ENCODE measurements at regions not wholly inside any gene's neighbourhood (a gene's known extent, or its start where the extent isn't known, plus 50 kb on each side); places are given as distances from the start of the nearest gene placed in this dataset.
"Not testable (repeated sequence)": the region's sequence is repeated elsewhere in the genome, so short reads cannot be mapped to it uniquely, and the experiment has no call there.

GRCh38 chr6:121951123-121951522 is 448.3 kb upstream of the HSF2 start:
- H3K9me3 Mint-ChIP-seq: peaks cover 0 to 13% (median 1%) of the 10 kb centered on the region in 7 donors
- no peaks in the 10 kb centered on the region for H3K36me3 Mint-ChIP-seq
- H3K27ac Mint-ChIP-seq: no peak overlapping the region

DNA sequence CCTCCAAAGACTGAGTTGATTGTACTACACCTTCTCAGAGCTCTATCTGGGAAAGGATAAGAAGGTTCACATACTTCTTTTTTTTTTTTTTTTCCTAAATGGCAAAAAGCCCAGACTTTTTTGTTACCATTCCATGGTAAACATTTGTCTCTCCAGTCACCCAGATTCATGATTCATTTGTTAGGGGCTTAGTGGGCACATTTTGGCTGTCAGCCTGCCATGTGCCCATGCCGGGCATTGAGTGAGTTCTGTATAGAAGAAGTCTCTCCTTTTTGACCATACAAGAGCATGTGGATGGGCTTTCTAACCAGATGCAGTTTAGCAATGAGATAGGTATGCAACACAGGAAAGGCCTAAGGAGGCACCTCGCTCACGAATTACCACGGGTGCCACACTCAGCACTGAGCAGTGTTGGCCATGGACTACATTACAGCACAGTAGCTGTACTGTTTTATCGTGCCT is 447.5 kb upstream of the HSF2 start:
- H3K27ac Mint-ChIP-seq: no peak overlapping the region
- H3K4me1 Mint-ChIP-seq: no peaks in the 10 kb centered on the region
- ATAC-seq (ENCODE audit: low read depth in 2 of 2): no peak
- H3K27me3 ChIP-seq (ENCODE audit: control insufficient read depth, insufficient read depth, low read length): no peaks in the 10 kb centered on the region
- H3K36me3 Mint-ChIP-seq: no peaks in the 10 kb centered on the region
- no peaks in the 10 kb centered on the region for H3K27me3 Mint-ChIP-seq
- no peak overlapping the region for H3K27ac ChIP-seq (ENCODE audit: insufficient read depth, low read length, poor library complexity, severe bottlenecking)
- no peak overlapping the region for H3K4me3 ChIP-seq (ENCODE audit: low read depth, low read length)
- no peaks in the 10 kb centered on the region for H3K9me3 ChIP-seq (ENCODE audit: control insufficient read depth in 2 of 2, low read length in 2 of 2)
- no peaks in the 10 kb centered on the region for H3K4me1 ChIP-seq (ENCODE audit: control insufficient read depth, insufficient read depth, low read length, poor library complexity, severe bottlenecking)
- peaks cover 0 to 13% (median 1%) of the 10 kb centered on the region in 7 donors for H3K9me3 Mint-ChIP-seq
- no peak overlapping the region for H3K4me3 Mint-ChIP-seq
- no peaks in the 10 kb centered on the region for H3K36me3 ChIP-seq (ENCODE audit: control insufficient read depth, insufficient read depth, low read length)
- DNase-seq: no peak

More at GRCh38 chr6:121951123-121951522, 448.3 kb upstream of the HSF2 start:
- Histone ChIP-seq H3K9me3 (ENCODE audit: control insufficient read depth in 2 of 2, low read length in 2 of 2) (no peaks in the 10 kb centered on the region), H3K4me1 (ENCODE audit: control insufficient read depth, insufficient read depth, low read length, poor library complexity, severe bottlenecking) (no peaks in the 10 kb centered on the region), H3K4me3 (ENCODE audit: low read depth, low read length) (no peak overlapping the region), H3K27ac (ENCODE audit: insufficient read depth, low read length, poor library complexity, severe bottlenecking) (no peak overlapping the region), H3K27me3 (ENCODE audit: control insufficient read depth, insufficient read depth, low read length) (no peaks in the 10 kb centered on the region), H3K36me3 (ENCODE audit: control insufficient read depth, insufficient read depth, low read length) (no peaks in the 10 kb centered on the region)
- no peaks in the 10 kb centered on the region for H3K27me3 Mint-ChIP-seq
- DNase-seq (no peak), ATAC-seq (ENCODE audit: low read depth in 2 of 2) (no peak)
- H3K4me1 Mint-ChIP-seq: no peaks in the 10 kb centered on the region
- H3K4me3 Mint-ChIP-seq: no peak overlapping the region

- H3K27me3 Mint-ChIP-seq; H3K27ac Mint-ChIP-seq; ATAC-seq (ENCODE audit: low read depth in 2 of 2); H3K36me3 Mint-ChIP-seq; H3K27me3 ChIP-seq (ENCODE audit: control insufficient read depth, insufficient read depth, low read length); H3K36me3 ChIP-seq (ENCODE audit: control insufficient read depth, insufficient read depth, low read length); H3K4me1 Mint-ChIP-seq; H3K27ac ChIP-seq (ENCODE audit: insufficient read depth, low read length, poor library complexity, severe bottlenecking); H3K4me3 ChIP-seq (ENCODE audit: low read depth, low read length); H3K9me3 Mint-ChIP-seq; H3K4me1 ChIP-seq (ENCODE audit: control insufficient read depth, insufficient read depth, low read length, poor library complexity, severe bottlenecking); H3K4me3 Mint-ChIP-seq; H3K9me3 ChIP-seq (ENCODE audit: control insufficient read depth in 2 of 2, low read length in 2 of 2); DNase-seq: not testable (repeated sequence)
Observed at GRCh38 chr6:121955401-121955800, 444.1 kb upstream of the HSF2 start.

GRCh38 chr6:121956782-121957181 is 442.7 kb upstream of the HSF2 start:
- Mint-ChIP-seq H3K9me3 (peaks cover 0 to 6% (median 2%) of the 10 kb centered on the region in 7 donors), H3K36me3 (no peaks in the 10 kb centered on the region), H3K27ac (no peak overlapping the region), H3K4me1 (no peaks in the 10 kb centered on the region), H3K4me3 (no peak overlapping the region), H3K27me3 (no peaks in the 10 kb centered on the region)
- DNase-seq (no peak), ATAC-seq (ENCODE audit: low read depth in 2 of 2) (no peak)
- H3K9me3 ChIP-seq (ENCODE audit: control insufficient read depth in 2 of 2, low read length in 2 of 2): no peaks in the 10 kb centered on the region
- no peaks in the 10 kb centered on the region for H3K27me3 ChIP-seq (ENCODE audit: control insufficient read depth, insufficient read depth, low read length)
- H3K4me3 ChIP-seq (ENCODE audit: low read depth, low read length): no peak overlapping the region
- no peak overlapping the region for H3K27ac ChIP-seq (ENCODE audit: insufficient read depth, low read length, poor library complexity, severe bottlenecking)
- no peaks in the 10 kb centered on the region for H3K4me1 ChIP-seq (ENCODE audit: control insufficient read depth, insufficient read depth, low read length, poor library complexity, severe bottlenecking)
- no peaks in the 10 kb centered on the region for H3K36me3 ChIP-seq (ENCODE audit: control insufficient read depth, insufficient read depth, low read length)

- Histone ChIP-seq H3K27ac (ENCODE audit: insufficient read depth, low read length, poor library complexity, severe bottlenecking) (no peak overlapping the region), H3K4me1 (ENCODE audit: control insufficient read depth, insufficient read depth, low read length, poor library complexity, severe bottlenecking) (no peaks in the 10 kb centered on the region), H3K36me3 (ENCODE audit: control insufficient read depth, insufficient read depth, low read length) (no peaks in the 10 kb centered on the region), H3K27me3 (ENCODE audit: control insufficient read depth, insufficient read depth, low read length) (no peaks in the 10 kb centered on the region), H3K9me3 (ENCODE audit: control insufficient read depth in 2 of 2, low read length in 2 of 2) (no peaks in the 10 kb centered on the region), H3K4me3 (ENCODE audit: low read depth, low read length) (no peak overlapping the region)
- Mint-ChIP-seq H3K36me3 (no peaks in the 10 kb centered on the region), H3K4me1 (no peaks in the 10 kb centered on the region), H3K4me3 (no peak overlapping the region), H3K9me3 (peaks cover 0 to 7% (median 0%) of the 10 kb centered on the region in 7 donors), H3K27me3 (no peaks in the 10 kb centered on the region), H3K27ac (no peak overlapping the region)
- DNase-seq (no peak), ATAC-seq (ENCODE audit: low read depth in 2 of 2) (no peak)
Observed at GRCh38 chr6:121959501-121959900, 440.0 kb upstream of the HSF2 start.

GRCh38 chr6:121961619-121962125 is 437.8 kb upstream of the HSF2 start:
- H3K36me3 Mint-ChIP-seq: no peaks in the 10 kb centered on the region
- ATAC-seq (ENCODE audit: low read depth in 2 of 2): no peak

GRCh38 chr6:121963826-121964225 is 435.6 kb upstream of the HSF2 start:
- Mint-ChIP-seq H3K27me3 (no peaks in the 10 kb centered on the region), H3K36me3 (no peaks in the 10 kb centered on the region), H3K27ac (no peak overlapping the region), H3K4me3 (no peak overlapping the region), H3K9me3 (peaks cover 0 to 4% (median 0%) of the 10 kb centered on the region in 7 donors), H3K4me1 (no peaks in the 10 kb centered on the region)
- Histone ChIP-seq H3K4me3 (ENCODE audit: low read depth, low read length) (no peak overlapping the region), H3K9me3 (ENCODE audit: control insufficient read depth in 2 of 2, low read length in 2 of 2) (no peaks in the 10 kb centered on the region), H3K27me3 (ENCODE audit: control insufficient read depth, insufficient read depth, low read length) (no peaks in the 10 kb centered on the region), H3K36me3 (ENCODE audit: control insufficient read depth, insufficient read depth, low read length) (no peaks in the 10 kb centered on the region), H3K4me1 (ENCODE audit: control insufficient read depth, insufficient read depth, low read length, poor library complexity, severe bottlenecking) (no peaks in the 10 kb centered on the region), H3K27ac (ENCODE audit: insufficient read depth, low read length, poor library complexity, severe bottlenecking) (no peak overlapping the region)
- ATAC-seq (ENCODE audit: low read depth in 2 of 2) (no peak), DNase-seq (no peak)

More at GRCh38 chr6:121961619-121962125, 437.8 kb upstream of the HSF2 start:
- H3K4me3 Mint-ChIP-seq: no peak overlapping the region
- no peak for DNase-seq
- H3K27ac Mint-ChIP-seq: no peak overlapping the region
- Histone ChIP-seq H3K4me1 (ENCODE audit: control insufficient read depth, insufficient read depth, low read length, poor library complexity, severe bottlenecking) (no peaks in the 10 kb centered on the region), H3K27me3 (ENCODE audit: control insufficient read depth, insufficient read depth, low read length) (no peaks in the 10 kb centered on the region), H3K36me3 (ENCODE audit: control insufficient read depth, insufficient read depth, low read length) (no peaks in the 10 kb centered on the region), H3K9me3 (ENCODE audit: control insufficient read depth in 2 of 2, low read length in 2 of 2) (no peaks in the 10 kb centered on the region), H3K4me3 (ENCODE audit: low read depth, low read length) (no peak overlapping the region), H3K27ac (ENCODE audit: insufficient read depth, low read length, poor library complexity, severe bottlenecking) (no peak overlapping the region)
- peaks cover 0 to 7% (median 0%) of the 10 kb centered on the region in 7 donors for H3K9me3 Mint-ChIP-seq
- no peaks in the 10 kb centered on the region for H3K27me3 Mint-ChIP-seq
- no peaks in the 10 kb centered on the region for H3K4me1 Mint-ChIP-seq

DNA sequence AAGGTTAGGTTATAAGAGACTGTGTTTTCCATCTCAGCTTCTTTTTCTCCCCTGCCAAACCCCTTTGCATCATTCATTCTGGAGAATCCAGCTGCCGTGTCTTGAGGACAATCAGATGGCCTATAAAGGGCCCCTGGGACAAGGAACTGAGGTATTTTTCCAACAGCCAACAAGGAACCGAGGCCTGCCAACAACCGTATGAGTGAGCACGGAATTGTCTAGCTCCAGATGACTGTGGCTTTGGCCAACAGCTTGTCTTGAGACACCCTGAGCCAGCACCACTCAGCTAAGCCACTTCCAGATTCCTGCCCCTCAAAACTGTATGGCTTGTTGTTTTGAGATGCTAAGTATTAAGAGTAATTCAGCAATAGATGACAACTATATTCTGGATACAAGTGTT is 433.7 kb upstream of the HSF2 start:
- DNase-seq (no peak), ATAC-seq (ENCODE audit: low read depth in 2 of 2) (no peak)
- no peaks in the 10 kb centered on the region for H3K36me3 ChIP-seq (ENCODE audit: control insufficient read depth, insufficient read depth, low read length)
- no peaks in the 10 kb centered on the region for H3K9me3 ChIP-seq (ENCODE audit: control insufficient read depth in 2 of 2, low read length in 2 of 2)
- no peak overlapping the region for H3K27ac ChIP-seq (ENCODE audit: insufficient read depth, low read length, poor library complexity, severe bottlenecking)
- no peaks in the 10 kb centered on the region for H3K4me1 ChIP-seq (ENCODE audit: control insufficient read depth, insufficient read depth, low read length, poor library complexity, severe bottlenecking)
- no peak overlapping the region for H3K4me3 ChIP-seq (ENCODE audit: low read depth, low read length)
- Mint-ChIP-seq H3K27ac (no peak overlapping the region), H3K4me1 (no peaks in the 10 kb centered on the region), H3K36me3 (no peaks in the 10 kb centered on the region), H3K9me3 (peaks cover 0 to 4% (median 0%) of the 10 kb centered on the region in 7 donors), H3K27me3 (no peaks in the 10 kb centered on the region), H3K4me3 (no peak overlapping the region)
- no peaks in the 10 kb centered on the region for H3K27me3 ChIP-seq (ENCODE audit: control insufficient read depth, insufficient read depth, low read length)

Measured in CD4-positive, CD25-positive, alpha-beta regulatory T cell (primary cell).